Ascending aorta (tissue), 2 donors: ENCODE measurements at regions not wholly inside any gene's neighbourhood (a gene's known extent, or its start where the extent isn't known, plus 50 kb on each side); places are given as distances from the start of the nearest gene placed in this dataset.

Experiments
- DNase-seq, 2 donors: peaks; one replicate each; pipeline ENCODE4 v3.0.0-alpha.2; 2019; ENCODE audit warnings: low spot score in 2 of 2
- H3K27ac ChIP-seq, 2 donors: fragments of 200-600 bp; sonication (generic); one replicate each; pipeline ENCODE4 v1.5.1; 2016 to 2017; ENCODE audit warnings: mild to moderate bottlenecking in 1 of 2
- H3K27me3 ChIP-seq: fragments of 200-600 bp; sonication (generic); one replicate; pipeline ENCODE4 v1.5.1; 2017
- H3K36me3 ChIP-seq, 2 donors: fragments of 200-600 bp; sonication (generic); one replicate each; pipeline ENCODE4 v1.5.1; 2016
- H3K4me1 ChIP-seq, 2 donors: fragments of 200-600 bp; sonication (generic); one replicate each; pipeline ENCODE4 v1.5.1; 2016 to 2017; ENCODE audit warnings: mild to moderate bottlenecking in 1 of 2
- H3K4me3 ChIP-seq, 2 donors: fragments of 200-600 bp; sonication (generic); one replicate each; pipeline ENCODE4 v1.5.1; 2016 to 2017; ENCODE audit warnings: mild to moderate bottlenecking in 1 of 2
- H3K9me3 ChIP-seq, 2 donors: fragments of 200-600 bp; sonication (generic); one replicate each; pipeline ENCODE4 v1.5.1; 2016
- CTCF ChIP-seq, 3 experiments: fragments of 200-600 bp in 2 of 3; fragments of 450-650 bp in 1 of 3; sonication (generic) in 2 of 3; IDR thresholded peaks; one replicate each; pipeline ENCODE4 v1.5.1; 2016 to 2019; ENCODE audit warnings: antibody characterized with exemption in 3 of 3, mild to moderate bottlenecking in 1 of 3, moderate library complexity in 1 of 3
- intact Hi-C: fragments of 100-400 bp; cut with DNase I; formaldehyde crosslinking; loops from one replicate; pipeline ENCODE4 v1.15.1; 2023

GRCh38 chr10:105391670-105392351 is 750.7 kb downstream of the SORCS3 start:
- TF ChIP-seq CTCF (IDR thresholded peaks at IDR 0.05), result no peak
- H3K4me1 ChIP-seq, result no peaks in the 10 kb centered on the region
- H3K27me3 ChIP-seq, result no peaks in the 10 kb centered on the region
- DNase-seq, result no peak
- no peaks in the 10 kb centered on the region for H3K36me3 ChIP-seq
- no peak overlapping the region for H3K27ac ChIP-seq
- H3K9me3 ChIP-seq, result no peaks in the 10 kb centered on the region
- intact Hi-C loops, result no loop called here
- H3K4me3 ChIP-seq, result no peak overlapping the region

GRCh38 chr10:105387971-105388370 is 746.9 kb downstream of the SORCS3 start:
- Histone ChIP-seq H3K27me3 (no peaks in the 10 kb centered on the region), H3K4me3 (no peak overlapping the region), H3K9me3 (no peaks in the 10 kb centered on the region), H3K36me3 (no peaks in the 10 kb centered on the region), H3K27ac (no peak overlapping the region), H3K4me1 (no peaks in the 10 kb centered on the region)
- TF ChIP-seq CTCF (IDR thresholded peaks at IDR 0.05), result no peak
- no peak for DNase-seq
- intact Hi-C loops, result no loop called here

- Histone ChIP-seq H3K4me3 (no peak overlapping the region), H3K9me3 (no peaks in the 10 kb centered on the region), H3K4me1 (no peaks in the 10 kb centered on the region), H3K27me3 (no peaks in the 10 kb centered on the region), H3K27ac (no peak overlapping the region), H3K36me3 (no peaks in the 10 kb centered on the region)
- no peak for DNase-seq
- intact Hi-C loops, result no loop called here
- TF ChIP-seq CTCF (IDR thresholded peaks at IDR 0.05), result no peak
Measured at GRCh38 chr10:105383978-105384377, 742.9 kb downstream of the SORCS3 start.

- H3K27ac ChIP-seq, result no peak overlapping the region
- no peaks in the 10 kb centered on the region for H3K9me3 ChIP-seq
- DNase-seq, result no peak
- intact Hi-C loops, result no loop called here
- no peaks in the 10 kb centered on the region for H3K36me3 ChIP-seq
- TF ChIP-seq CTCF (IDR thresholded peaks at IDR 0.05), result no peak
- H3K4me1 ChIP-seq, result no peaks in the 10 kb centered on the region
- H3K4me3 ChIP-seq, result no peak overlapping the region
- no peaks in the 10 kb centered on the region for H3K27me3 ChIP-seq
Measured at GRCh38 chr10:105370692-105371091, 729.6 kb downstream of the SORCS3 start.

- intact Hi-C loops, result no loop called here
- Histone ChIP-seq H3K36me3 (no peaks in the 10 kb centered on the region), H3K4me3 (no peak overlapping the region), H3K27ac (no peak overlapping the region), H3K9me3 (peaks cover 0 to 5% of the 10 kb centered on the region in 2 donors), H3K4me1 (no peaks in the 10 kb centered on the region), H3K27me3 (no peaks in the 10 kb centered on the region)
- no peak for TF ChIP-seq CTCF (IDR thresholded peaks at IDR 0.05)
- DNase-seq, result no peak
Measured at GRCh38 chr10:105359708-105360107, 718.6 kb downstream of the SORCS3 start.

GRCh38 chr10:105358911-105359310 is 717.8 kb downstream of the SORCS3 start:
- intact Hi-C loops, result no loop called here
- no peak for DNase-seq
- no peak for TF ChIP-seq CTCF (IDR thresholded peaks at IDR 0.05)
- no peaks in the 10 kb centered on the region for H3K36me3 ChIP-seq
- no peak overlapping the region for H3K4me3 ChIP-seq
- no peaks in the 10 kb centered on the region for H3K4me1 ChIP-seq
- H3K9me3 ChIP-seq, result peaks cover 0 to 5% of the 10 kb centered on the region in 2 donors
- no peaks in the 10 kb centered on the region for H3K27me3 ChIP-seq
- no peak overlapping the region for H3K27ac ChIP-seq
